NCI-H187 treated with DMSO at 0.1 percent for 48 hours (cell line): ENCODE measurements at regions not wholly inside any gene's neighbourhood (a gene's known extent, or its start where the extent isn't known, plus 50 kb on each side); places are given as distances from the start of the nearest gene placed in this dataset.

Source experiments
- DNase-seq: peaks from one replicate; lab custom pipeline; 2025; lab: John Stamatoyannopoulos, UW

GRCh38 chr10:130430852-130431704 is 294.9 kb downstream of the GLRX3 start:
- DNase-seq = no peak

GRCh38 chr10:130432271-130432670 is 296.1 kb downstream of the GLRX3 start:
- DNase-seq = no peak

- no peak for DNase-seq
Measured at GRCh38 chr10:130432850-130433249, 296.7 kb downstream of the GLRX3 start.

GRCh38 chr10:130434446-130435385 is 298.5 kb downstream of the GLRX3 start:
- DNase-seq = no peak

GRCh38 chr10:130435961-130436360 is 299.8 kb downstream of the GLRX3 start:
- no peak for DNase-seq

- DNase-seq = no peak
Measured at GRCh38 chr10:130438861-130439260, 302.7 kb downstream of the GLRX3 start.

GRCh38 chr10:130439766-130440165 is 303.6 kb downstream of the GLRX3 start:
- DNase-seq = no peak

- DNase-seq = no peak
Measured at GRCh38 chr10:130440494-130440893, 304.3 kb downstream of the GLRX3 start.

GRCh38 chr10:130440971-130441370 is 304.8 kb downstream of the GLRX3 start:
- DNase-seq = no peak

- no peak for DNase-seq
Measured at GRCh38 chr10:130443066-130443465, 306.9 kb downstream of the GLRX3 start.

- no peak for DNase-seq
Measured at GRCh38 chr10:130453036-130453720, 317.0 kb downstream of the GLRX3 start.

GRCh38 chr10:130453721-130454542 is 317.7 kb downstream of the GLRX3 start:
- no peak for DNase-seq

- DNase-seq = no peak
Measured at GRCh38 chr10:130454543-130455000, 318.4 kb downstream of the GLRX3 start.

- no peak for DNase-seq
Measured at GRCh38 chr10:130455111-130455695, 319.0 kb downstream of the GLRX3 start.

- DNase-seq = no peak
Measured at GRCh38 chr10:130455791-130456190, 319.6 kb downstream of the GLRX3 start.

- DNase-seq = no peak
Measured at GRCh38 chr10:130456616-130457015, 320.4 kb downstream of the GLRX3 start.

- no peak for DNase-seq
Measured at GRCh38 chr10:130458509-130458908, 322.3 kb downstream of the GLRX3 start.

- no peak for DNase-seq
Measured at GRCh38 chr10:130459011-130459410, 322.8 kb downstream of the GLRX3 start.

- DNase-seq = no peak
Measured at GRCh38 chr10:130459851-130460490, 323.8 kb downstream of the GLRX3 start.

- no peak for DNase-seq
Measured at GRCh38 chr10:130461631-130462030, 325.4 kb downstream of the GLRX3 start.
